HG03060 (cell line): ENCODE measurements at regions not wholly inside any gene's neighbourhood (a gene's known extent, or its start where the extent isn't known, plus 50 kb on each side); places are given as distances from the start of the nearest gene placed in this dataset.
"Not testable (repeated sequence)": the region's sequence is repeated elsewhere in the genome, so short reads cannot be mapped to it uniquely, and the experiment has no call there.

Experiments used
- ATAC-seq: cut with Tn5 transposase; IDR thresholded peaks from one replicate; pipeline ENCODE4 v1.9.1; 2021; ENCODE audit warnings: low read depth, moderate number of reproducible peaks; ENCODE audit not compliant: unreplicated experiment

GRCh38 chr3:18579661-18580060, 154.5 kb upstream of the SATB1 start:
- ATAC-seq, result no peak

GRCh38 chr3:18575573-18575972, 150.4 kb upstream of the SATB1 start:
- ATAC-seq, result no peak

- ATAC-seq, result no peak
Measured at GRCh38 chr3:18572809-18573208, 147.7 kb upstream of the SATB1 start.

GRCh38 chr3:18567293-18567692, 142.2 kb upstream of the SATB1 start:
- ATAC-seq, result no peak

- ATAC-seq, result no peak
Measured at GRCh38 chr3:18562364-18563154, 137.4 kb upstream of the SATB1 start.

GRCh38 chr3:18559331-18559842, 134.2 kb upstream of the SATB1 start:
- no peak for ATAC-seq

GRCh38 chr3:18558507-18558906, 133.4 kb upstream of the SATB1 start:
- no peak for ATAC-seq

- ATAC-seq, result no peak
Measured at GRCh38 chr3:18557216-18557615, 132.1 kb upstream of the SATB1 start.

GRCh38 chr3:18556503-18557135, 131.5 kb upstream of the SATB1 start:
- peak; percentile 96 for ATAC-seq

- ATAC-seq, result peak; percentile 4
Measured at GRCh38 chr3:18556001-18556408, 130.9 kb upstream of the SATB1 start.

GRCh38 chr3:18552579-18553105, 127.5 kb upstream of the SATB1 start:
- not testable (repeated sequence) for ATAC-seq

GRCh38 chr3:18546632-18547031, 121.5 kb upstream of the SATB1 start:
- no peak for ATAC-seq

GRCh38 chr3:18544146-18544545, 119.0 kb upstream of the SATB1 start:
- ATAC-seq, result no peak

- no peak for ATAC-seq
Measured at GRCh38 chr3:18538463-18539230, 113.5 kb upstream of the SATB1 start.

GRCh38 chr3:18533039-18533438, 107.9 kb upstream of the SATB1 start:
- no peak for ATAC-seq

GRCh38 chr3:18531662-18532061, 106.5 kb upstream of the SATB1 start:
- peak; percentile 95 for ATAC-seq

- ATAC-seq, result no peak
Measured at GRCh38 chr3:18529631-18530030, 104.5 kb upstream of the SATB1 start.

- no peak for ATAC-seq
Measured at GRCh38 chr3:18527691-18528090, 102.6 kb upstream of the SATB1 start.

GRCh38 chr3:18526667-18527066, 101.5 kb upstream of the SATB1 start:
- no peak for ATAC-seq

GRCh38 chr3:18516170-18516569, 91.0 kb upstream of the SATB1 start:
- not testable (repeated sequence) for ATAC-seq

GRCh38 chr3:18513091-18513490, 88.0 kb upstream of the SATB1 start:
- ATAC-seq, result no peak
